ENCODE measurements at regions not wholly inside any gene's neighbourhood (a gene's known extent, or its start where the extent isn't known, plus 50 kb on each side); places are given as distances from the start of the nearest gene placed in this dataset.
A peak's percentile ranks its signal among the peaks of the same experiment; 100 is the strongest.
"Not testable (repeated sequence)": the region's sequence is repeated elsewhere in the genome, so short reads cannot be mapped to it uniquely, and the experiment has no call there.

GRCh38 chr17:22654447-22654846, 962.1 kb downstream of the KCNJ18 start:
- peaks cover 0 to 7% of the 10 kb centered on the region in 2 donors for H3K9me3 Mint-ChIP-seq
- no peak for ATAC-seq
- H3K4me1 Mint-ChIP-seq = no peaks in the 10 kb centered on the region
- DNase-seq = no peak
- H3K27me3 Mint-ChIP-seq = no peaks in the 10 kb centered on the region
- H3K27ac Mint-ChIP-seq = no peak overlapping the region
- H3K4me3 Mint-ChIP-seq = no peak overlapping the region

GRCh38 chr17:22669721-22670120, 977.4 kb downstream of the KCNJ18 start:
- no peaks in the 10 kb centered on the region for H3K4me1 Mint-ChIP-seq
- no peak for DNase-seq
- H3K27ac Mint-ChIP-seq = no peak overlapping the region
- no peak overlapping the region for H3K4me3 Mint-ChIP-seq
- no peak for ATAC-seq
- no peaks in the 10 kb centered on the region for H3K9me3 Mint-ChIP-seq
- H3K27me3 Mint-ChIP-seq = no peaks in the 10 kb centered on the region

GRCh38 chr17:22671110-22671509, 978.8 kb downstream of the KCNJ18 start:
- H3K27ac Mint-ChIP-seq = no peak overlapping the region
- H3K9me3 Mint-ChIP-seq = no peaks in the 10 kb centered on the region
- ATAC-seq = no peak
- DNase-seq = no peak
- no peaks in the 10 kb centered on the region for H3K27me3 Mint-ChIP-seq
- H3K4me1 Mint-ChIP-seq = no peaks in the 10 kb centered on the region
- H3K4me3 Mint-ChIP-seq = no peak overlapping the region

- DNase-seq (no peak), ATAC-seq (no peak)
- Mint-ChIP-seq H3K27me3 (no peaks in the 10 kb centered on the region), H3K27ac (no peak overlapping the region), H3K4me3 (no peak overlapping the region), H3K4me1 (no peaks in the 10 kb centered on the region), H3K9me3 (peaks cover 4 to 38% of the 10 kb centered on the region in 2 donors)
Measured at GRCh38 chr17:22692066-22692805, 999.9 kb downstream of the KCNJ18 start.

GRCh38 chr17:22692806-22693171, 1000.5 kb downstream of the KCNJ18 start:
- H3K9me3 Mint-ChIP-seq = peaks cover 4 to 38% of the 10 kb centered on the region in 2 donors
- H3K4me1 Mint-ChIP-seq = no peaks in the 10 kb centered on the region
- no peaks in the 10 kb centered on the region for H3K27me3 Mint-ChIP-seq
- DNase-seq (no peak), ATAC-seq (no peak)
- H3K4me3 Mint-ChIP-seq = no peak overlapping the region
- H3K27ac Mint-ChIP-seq = no peak overlapping the region

- peaks cover 9 to 49% of the 10 kb centered on the region in 2 donors for H3K9me3 Mint-ChIP-seq
- H3K4me1 Mint-ChIP-seq = no peaks in the 10 kb centered on the region
- DNase-seq = no peak
- no peak overlapping the region for H3K27ac Mint-ChIP-seq
- H3K27me3 Mint-ChIP-seq = no peaks in the 10 kb centered on the region
- ATAC-seq = no peak
- H3K4me3 Mint-ChIP-seq = no peak overlapping the region
Measured at GRCh38 chr17:22694362-22695227, 1002.3 kb downstream of the KCNJ18 start.

- H3K4me3 Mint-ChIP-seq = no peak overlapping the region
- H3K9me3 Mint-ChIP-seq = peaks cover 9 to 49% of the 10 kb centered on the region in 2 donors
- no peak overlapping the region for H3K27ac Mint-ChIP-seq
- no peaks in the 10 kb centered on the region for H3K27me3 Mint-ChIP-seq
- DNase-seq (no peak), ATAC-seq (no peak)
- no peaks in the 10 kb centered on the region for H3K4me1 Mint-ChIP-seq
Measured at GRCh38 chr17:22695228-22695619, 1002.9 kb downstream of the KCNJ18 start.

GRCh38 chr17:22703204-22703603, 1010.9 kb downstream of the KCNJ18 start:
- ATAC-seq (no peak), DNase-seq (no peak)
- Mint-ChIP-seq H3K4me1 (no peaks in the 10 kb centered on the region), H3K27me3 (no peaks in the 10 kb centered on the region), H3K9me3 (peaks cover 10 to 26% of the 10 kb centered on the region in 2 donors), H3K4me3 (no peak overlapping the region), H3K27ac (no peak overlapping the region)

- H3K27me3 Mint-ChIP-seq = no peaks in the 10 kb centered on the region
- H3K4me3 Mint-ChIP-seq = no peak overlapping the region
- no peaks in the 10 kb centered on the region for H3K4me1 Mint-ChIP-seq
- peaks cover 10 to 24% of the 10 kb centered on the region in 2 donors for H3K9me3 Mint-ChIP-seq
- DNase-seq = no peak
- no peak for ATAC-seq
- peak overlapping the region in 1 of 2 donors; percentile 59 for H3K27ac Mint-ChIP-seq
Measured at GRCh38 chr17:22703786-22704441, 1011.6 kb downstream of the KCNJ18 start.

- Mint-ChIP-seq H3K27ac (no peak overlapping the region), H3K9me3 (peaks cover 12 to 28% of the 10 kb centered on the region in 2 donors), H3K27me3 (no peaks in the 10 kb centered on the region), H3K4me1 (no peaks in the 10 kb centered on the region), H3K4me3 (no peak overlapping the region)
- no peak for DNase-seq
- no peak for ATAC-seq
Measured at GRCh38 chr17:22704674-22705073, 1012.4 kb downstream of the KCNJ18 start.

GRCh38 chr17:22707626-22708025, 1015.3 kb downstream of the KCNJ18 start:
- no peak for DNase-seq
- peaks cover 25 to 42% of the 10 kb centered on the region in 2 donors for H3K9me3 Mint-ChIP-seq
- H3K27me3 Mint-ChIP-seq = no peaks in the 10 kb centered on the region
- H3K4me3 Mint-ChIP-seq = no peak overlapping the region
- H3K4me1 Mint-ChIP-seq = no peaks in the 10 kb centered on the region
- no peak overlapping the region for H3K27ac Mint-ChIP-seq
- ATAC-seq = no peak

- Mint-ChIP-seq H3K4me1 (no peaks in the 10 kb centered on the region), H3K9me3 (peaks cover 34 to 58% of the 10 kb centered on the region in 2 donors), H3K27me3 (no peaks in the 10 kb centered on the region), H3K4me3 (no peak overlapping the region), H3K27ac (no peak overlapping the region)
- DNase-seq (no peak), ATAC-seq (no peak)
Measured at GRCh38 chr17:22717211-22717610, 1024.9 kb downstream of the KCNJ18 start.

GRCh38 chr17:22718689-22719088, 1026.4 kb downstream of the KCNJ18 start:
- Mint-ChIP-seq H3K4me1 (no peaks in the 10 kb centered on the region), H3K27ac (peak overlapping the region in 1 of 2 donors; percentile 30), H3K27me3 (no peaks in the 10 kb centered on the region), H3K4me3 (no peak overlapping the region), H3K9me3 (peaks cover 23 to 55% of the 10 kb centered on the region in 2 donors)
- DNase-seq (no peak), ATAC-seq (no peak)

- not testable (repeated sequence) for DNase-seq, H3K4me1 Mint-ChIP-seq, H3K27ac Mint-ChIP-seq, H3K4me3 Mint-ChIP-seq, ATAC-seq, H3K27me3 Mint-ChIP-seq, H3K9me3 Mint-ChIP-seq
Measured at GRCh38 chr17:22741066-22741465, 1048.7 kb downstream of the KCNJ18 start.
